HG03460 (cell line): ENCODE measurements at regions not wholly inside any gene's neighbourhood (a gene's known extent, or its start where the extent isn't known, plus 50 kb on each side); places are given as distances from the start of the nearest gene placed in this dataset.
"Not testable (repeated sequence)": the region's sequence is repeated elsewhere in the genome, so short reads cannot be mapped to it uniquely, and the experiment has no call there.

Experiments
- ATAC-seq: cut with Tn5 transposase; IDR thresholded peaks from one replicate; pipeline ENCODE4 v1.9.1; 2021; ENCODE audit not compliant: unreplicated experiment

DNA sequence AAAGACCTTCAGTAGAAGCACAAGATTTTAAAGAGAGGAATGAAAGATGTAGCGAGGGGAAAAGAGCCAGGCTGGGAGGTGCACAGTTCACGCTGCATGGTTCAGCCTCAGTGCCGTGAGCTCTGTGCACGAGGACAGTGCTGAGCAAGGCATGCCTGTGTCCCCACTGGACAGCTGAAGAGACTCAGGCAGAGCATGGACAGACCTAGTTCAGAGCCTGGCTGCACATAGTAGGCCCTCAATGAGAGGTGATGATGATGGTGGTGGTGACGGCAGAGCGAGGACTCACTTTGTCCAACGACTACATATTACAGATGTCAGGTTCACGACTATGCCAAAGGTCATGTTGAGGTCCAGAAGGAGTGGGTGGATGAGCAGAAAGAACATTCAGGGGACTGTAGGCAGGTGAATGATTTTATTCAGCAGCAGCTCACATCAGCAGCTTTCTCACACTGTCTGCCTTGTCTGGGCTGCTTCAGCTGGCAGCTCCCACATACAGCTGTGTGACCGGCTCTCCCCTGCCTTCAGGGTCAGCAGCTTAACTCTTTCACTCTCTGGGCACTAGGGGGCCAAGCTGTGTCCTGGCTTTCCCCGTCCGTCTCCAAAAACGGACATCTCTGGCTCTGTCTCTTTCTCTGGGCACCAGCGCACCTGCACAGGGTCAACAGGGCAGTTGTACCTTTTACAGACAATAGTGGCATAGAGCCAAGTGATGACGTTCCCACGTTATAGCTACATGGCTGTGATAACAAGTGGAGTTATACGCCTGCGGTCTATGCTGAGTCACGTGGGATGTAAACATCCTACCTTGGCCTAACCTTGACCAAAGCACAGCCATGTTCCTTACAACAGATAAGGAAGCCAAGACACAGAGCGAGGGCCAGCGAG, 83.4 kb upstream of the KCNK12 start:
- ATAC-seq, result no peak

GRCh38 chr2:47653036-47653435, 82.3 kb upstream of the KCNK12 start:
- no peak for ATAC-seq

- ATAC-seq, result no peak
Observed at GRCh38 chr2:47652061-47652690, 81.4 kb upstream of the KCNK12 start.

DNA sequence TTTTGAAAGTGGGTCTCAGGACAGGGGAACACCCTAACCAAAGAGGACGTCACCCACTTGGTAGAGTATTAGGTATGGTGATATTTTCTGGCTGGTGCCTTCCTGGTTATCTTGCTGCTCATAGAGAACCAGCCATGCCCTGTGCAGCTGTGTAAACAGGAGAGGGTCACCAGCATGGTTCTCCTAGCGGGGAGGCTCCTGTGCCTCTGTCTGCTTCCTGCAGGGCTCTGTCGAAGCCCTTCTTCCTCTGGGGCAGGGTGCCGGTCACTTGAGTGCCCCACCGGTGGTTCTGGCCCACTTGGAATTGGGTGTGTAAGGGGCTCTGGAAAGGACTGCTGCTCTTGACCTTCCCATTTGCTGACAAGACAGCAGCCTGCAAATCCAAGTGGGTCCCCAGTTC, 80.5 kb upstream of the KCNK12 start:
- no peak for ATAC-seq

- no peak for ATAC-seq
Observed at GRCh38 chr2:47650001-47650535, 79.3 kb upstream of the KCNK12 start.

GRCh38 chr2:47645246-47645645, 74.5 kb upstream of the KCNK12 start:
- no peak for ATAC-seq

- no peak for ATAC-seq
Observed at GRCh38 chr2:47644351-47644750, 73.6 kb upstream of the KCNK12 start.

- ATAC-seq, result no peak
Observed at GRCh38 chr2:47641366-47641765, 70.6 kb upstream of the KCNK12 start.

- ATAC-seq, result no peak
Observed at GRCh38 chr2:47640356-47640755, 69.6 kb upstream of the KCNK12 start.

DNA sequence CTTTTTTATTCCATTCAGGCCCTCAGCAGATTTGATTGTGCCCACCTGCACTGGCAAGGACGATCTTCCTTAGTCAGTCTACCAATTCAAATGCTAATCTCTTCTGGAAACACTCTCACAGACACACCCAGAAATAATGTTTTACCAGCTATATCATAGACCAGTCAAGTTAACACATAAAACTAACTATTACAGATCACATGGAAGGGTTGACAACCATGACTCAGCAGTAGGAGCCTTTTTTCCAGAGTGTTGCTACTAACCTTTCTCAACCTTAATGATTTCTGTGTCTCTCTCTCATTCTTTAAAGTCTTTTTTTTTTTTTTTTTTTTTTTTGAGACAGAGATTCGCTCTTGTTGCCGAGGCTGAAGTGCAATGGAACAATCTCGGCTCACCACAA, 68.7 kb upstream of the KCNK12 start:
- no peak for ATAC-seq

DNA sequence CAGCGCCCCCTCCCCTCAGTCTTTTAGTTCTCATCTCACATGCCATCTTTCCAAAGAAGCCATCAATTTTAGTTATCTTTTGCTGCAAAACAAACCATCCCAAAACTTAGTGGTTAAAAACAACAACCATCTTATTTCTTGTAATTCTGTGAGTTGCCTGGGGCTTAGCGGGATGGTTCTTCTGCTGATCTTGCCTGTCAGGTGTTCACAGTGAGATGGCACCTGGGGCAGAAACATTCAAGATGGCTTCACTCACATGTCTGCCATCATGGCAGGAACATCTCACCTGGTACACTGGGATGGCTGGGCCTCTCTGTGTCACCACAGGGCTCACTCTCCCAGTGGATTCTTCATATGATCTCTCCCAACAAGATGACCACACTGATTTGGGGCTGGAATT, 67.6 kb upstream of the KCNK12 start:
- ATAC-seq, result no peak

GRCh38 chr2:47636596-47637264, 65.9 kb upstream of the KCNK12 start:
- ATAC-seq, result no peak

DNA sequence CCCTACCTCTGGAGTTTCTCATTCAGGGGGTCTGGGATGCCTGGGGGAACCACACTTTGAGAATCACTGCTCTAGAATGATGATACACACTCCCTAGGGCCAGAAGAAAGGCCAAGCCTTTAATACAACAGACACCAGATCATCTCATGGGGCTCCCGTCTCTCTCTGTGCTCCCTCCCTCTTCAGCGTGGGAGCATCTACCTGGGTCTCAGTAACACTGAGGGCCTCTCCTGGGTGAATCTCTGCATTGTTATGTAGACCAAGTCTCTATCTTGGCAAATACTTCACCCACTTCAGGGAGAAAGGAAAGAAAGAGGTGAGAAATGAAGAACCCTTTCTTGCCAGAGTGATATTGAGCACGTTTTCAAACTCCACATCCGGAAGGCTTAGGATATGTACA, 65.4 kb upstream of the KCNK12 start:
- ATAC-seq, result no peak

DNA sequence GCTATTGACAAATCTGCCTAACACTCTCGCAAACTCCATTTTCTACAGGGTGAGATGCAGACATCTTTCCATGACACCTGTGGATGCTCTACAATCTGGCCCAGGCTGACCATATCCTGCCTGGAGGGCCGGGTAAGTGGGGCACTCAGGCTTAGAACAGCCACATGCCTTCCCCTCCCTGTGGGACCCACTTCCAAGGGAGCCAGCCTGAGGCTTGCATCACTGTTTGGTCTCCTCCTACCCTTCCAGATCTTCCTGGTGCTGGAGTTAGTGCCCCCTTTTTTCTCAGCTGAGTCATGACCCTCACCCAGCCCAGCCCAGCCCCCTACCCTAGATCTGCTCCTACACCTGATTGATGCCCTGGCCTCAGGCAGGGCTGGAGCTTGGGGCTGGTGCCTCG, 62.0 kb upstream of the KCNK12 start:
- ATAC-seq, result no peak

DNA sequence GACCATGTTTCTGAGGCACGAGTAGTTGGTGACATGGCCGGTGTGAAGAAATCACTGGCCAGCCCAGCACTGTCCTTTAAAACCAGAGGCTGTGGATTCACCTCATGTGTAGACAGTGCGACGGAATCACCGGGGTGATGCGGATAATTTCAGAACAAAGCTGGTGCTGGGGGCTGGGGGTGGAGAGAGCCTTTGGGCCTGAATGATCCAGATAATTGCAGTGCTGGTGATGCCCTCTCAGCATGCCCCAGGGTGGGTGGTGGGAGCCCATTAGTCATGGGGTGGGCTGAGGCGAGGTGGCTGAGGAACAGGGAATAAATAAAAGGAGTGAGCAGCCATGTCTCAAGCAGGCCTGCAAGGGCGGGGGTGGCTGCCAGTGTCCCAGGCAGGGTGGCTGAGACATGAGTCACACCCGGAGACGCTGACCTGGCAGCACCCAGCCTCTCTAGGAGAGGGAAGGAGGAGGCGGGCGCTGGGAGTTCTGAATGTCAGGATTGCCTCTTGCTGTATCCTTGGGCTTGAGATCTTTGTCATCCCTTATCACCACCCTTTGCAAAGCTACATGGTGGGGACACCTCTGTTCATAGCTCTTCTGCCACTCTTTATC, 61.1 kb upstream of the KCNK12 start:
- ATAC-seq, result no peak

DNA sequence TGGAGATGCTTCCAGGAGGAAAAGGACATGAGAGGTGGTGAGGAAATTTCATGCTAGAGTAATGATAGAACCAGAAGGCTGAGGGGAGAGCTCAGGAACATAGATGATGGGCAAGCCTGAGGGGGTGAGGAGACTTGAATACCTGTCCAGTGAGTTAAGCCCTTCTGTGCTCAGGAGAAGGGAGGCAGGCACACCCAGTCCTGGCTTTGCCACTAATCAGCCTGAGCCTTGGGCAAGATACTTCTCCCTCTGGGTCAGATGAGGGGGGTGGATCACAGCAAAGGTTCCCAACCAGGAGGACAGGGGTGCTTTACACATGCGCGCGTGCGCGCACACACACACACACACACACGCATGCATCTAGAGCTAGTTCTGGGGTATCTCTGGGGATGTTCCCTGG, 60.5 kb upstream of the KCNK12 start:
- ATAC-seq, result no peak

- no peak for ATAC-seq
Observed at GRCh38 chr2:47629501-47630460, 59.0 kb upstream of the KCNK12 start.

DNA sequence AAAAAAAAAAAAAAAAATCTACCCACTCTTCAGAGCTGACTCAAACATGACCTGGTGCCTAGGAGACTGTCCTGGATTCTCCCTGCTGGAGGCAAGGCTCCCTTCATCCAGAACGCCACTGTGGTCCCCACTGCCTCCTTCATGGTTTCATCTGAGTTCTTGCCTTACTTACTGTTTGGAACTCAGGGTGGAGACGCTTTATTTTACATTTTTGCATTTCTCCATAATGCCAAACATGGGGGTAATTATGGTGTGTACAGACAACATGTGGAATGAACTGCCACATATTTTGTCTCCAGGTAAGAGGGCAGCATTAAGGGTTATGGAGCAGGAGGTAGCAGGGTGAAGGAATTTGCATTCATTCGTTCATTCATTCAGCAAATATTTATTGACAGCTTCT, 58.1 kb upstream of the KCNK12 start:
- ATAC-seq, result no peak

DNA sequence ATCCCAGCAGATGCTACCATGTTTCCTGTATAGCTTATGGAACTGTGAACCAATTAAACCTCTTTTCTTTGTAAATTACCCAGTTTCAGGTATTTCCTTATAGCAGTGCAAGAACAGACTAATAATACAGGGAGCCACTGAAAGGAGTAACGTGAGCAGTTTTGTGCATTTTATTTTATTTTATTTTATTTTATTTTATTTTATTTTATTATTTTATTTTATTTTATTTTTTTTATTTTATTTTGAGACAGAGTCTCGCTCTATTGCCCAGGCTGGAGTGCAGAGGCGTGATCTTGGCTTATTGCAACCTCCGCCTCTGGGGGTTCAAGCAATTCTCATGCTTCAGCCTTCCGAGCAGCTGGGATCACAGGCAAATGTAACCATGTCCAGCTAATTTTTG, 55.9 kb upstream of the KCNK12 start:
- no peak for ATAC-seq

DNA sequence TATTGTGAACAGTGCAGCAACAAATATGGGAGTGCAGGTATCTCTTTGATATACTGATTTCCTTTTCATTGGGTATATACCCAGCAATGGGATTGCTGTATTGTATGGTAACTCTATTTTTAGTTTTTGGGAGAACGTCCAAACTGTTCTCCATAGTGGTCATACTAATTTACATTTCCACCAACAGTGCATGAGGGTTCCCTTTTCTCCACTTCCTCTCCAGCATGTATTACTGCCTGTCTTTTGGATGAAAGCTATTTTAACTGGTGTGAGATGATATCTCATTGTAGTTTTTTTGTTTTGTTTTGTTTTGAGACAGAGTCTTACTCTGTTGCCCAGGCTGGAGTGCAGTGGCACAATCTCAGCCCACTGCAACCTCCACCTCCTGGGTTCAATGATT, 52.4 kb upstream of the KCNK12 start:
- not testable (repeated sequence) for ATAC-seq
